ENCODE measurements at regions not wholly inside any gene's neighbourhood (a gene's known extent, or its start where the extent isn't known, plus 50 kb on each side); places are given as distances from the start of the nearest gene placed in this dataset.

- TF ChIP-seq CTCF (IDR thresholded peaks at IDR 0.05 in 2 of 3, conservative IDR thresholded peaks at IDR 0.05 in 1 of 3; ENCODE audit: borderline replicate concordance in 1 of 3, insufficient read depth in 1 of 3, low read depth in 2 of 3, low read length in 2 of 3), result no peak
- TF ChIP-seq MAX (IDR thresholded peaks at IDR 0.05), result no peak
- TF ChIP-seq POLR2A (IDR thresholded peaks at IDR 0.05; ENCODE audit: borderline replicate concordance, extremely low read depth, insufficient read depth, insufficient read length), result no peak
- no peak for TF ChIP-seq EZH2 (IDR thresholded peaks at IDR 0.05)
- TF ChIP-seq SP1 (IDR thresholded peaks at IDR 0.05; ENCODE audit: low read depth), result no peak
- no peak for TF ChIP-seq SRF (IDR thresholded peaks at IDR 0.05; ENCODE audit: low read depth)
- TF ChIP-seq ATF3 (IDR thresholded peaks at IDR 0.05), result no peak
- no peak for TF ChIP-seq CBX3 (IDR thresholded peaks at IDR 0.05; ENCODE audit: low read depth)
- TF ChIP-seq REST (IDR thresholded peaks at IDR 0.05; ENCODE audit: low read depth), result no peak
- no peak for TF ChIP-seq YY1 (IDR thresholded peaks at IDR 0.05; ENCODE audit: extremely low read depth, insufficient replicate concordance, low read depth, low read length)
Measured at GRCh38 chr1:18045203-18045602, 62.4 kb upstream of the IGSF21 start.

All from HCT116 (cell line).